ENCODE measurements at regions not wholly inside any gene's neighbourhood (a gene's known extent, or its start where the extent isn't known, plus 50 kb on each side); places are given as distances from the start of the nearest gene placed in this dataset.
"Not testable (repeated sequence)": the region's sequence is repeated elsewhere in the genome, so short reads cannot be mapped to it uniquely, and the experiment has no call there.

DNA sequence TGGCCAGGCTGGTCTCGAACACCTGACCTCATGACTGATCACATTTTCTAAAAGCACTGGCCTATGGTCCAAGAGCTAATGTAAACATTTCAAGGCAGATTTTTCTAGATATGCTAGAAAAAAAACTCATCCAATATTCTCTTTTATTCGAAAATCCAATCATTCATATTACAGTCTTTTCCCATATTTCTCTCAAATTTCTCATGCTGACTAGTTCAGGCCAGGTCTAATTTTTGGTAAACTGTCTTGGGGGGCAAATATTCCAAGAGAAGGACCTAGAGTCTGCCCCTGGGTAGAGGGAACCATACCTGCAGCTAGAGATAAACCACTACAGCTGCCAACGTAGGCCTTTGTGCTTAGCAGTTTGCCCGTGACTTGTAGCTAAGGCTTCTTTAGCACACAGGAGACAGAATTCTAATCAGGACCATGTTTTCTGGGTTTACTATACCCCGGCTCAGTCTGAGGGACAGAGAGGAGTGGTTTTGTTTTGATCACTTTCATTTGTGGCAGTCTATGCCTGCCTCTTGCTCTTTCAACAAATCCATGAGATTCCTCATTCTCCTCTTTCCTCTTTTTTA, 71.8 kb upstream of the CITED2 start:
- DNase-seq (ENCODE audit: low spot score), result no peak
- no peaks in the 10 kb centered on the region for H3K27me3 Mint-ChIP-seq (ENCODE audit: insufficient read depth)
- H3K4me1 Mint-ChIP-seq (ENCODE audit: low read depth), result peaks cover 26% of the 10 kb centered on the region
- H3K27ac Mint-ChIP-seq, result no peak overlapping the region
- intact Hi-C loops (cut with micrococcal nuclease), result loop anchor here (5.0 kb wide), 1 partner anchor 69 kb away; no protein-coding TSS in a partner anchor
- H3K4me3 Mint-ChIP-seq, result no peak overlapping the region
- peaks cover 6% of the 10 kb centered on the region for H3K36me3 Mint-ChIP-seq (ENCODE audit: low read depth)
- H3K9me3 Mint-ChIP-seq, result no peaks in the 10 kb centered on the region

- H3K27me3 Mint-ChIP-seq (ENCODE audit: insufficient read depth); H3K27ac Mint-ChIP-seq; DNase-seq (ENCODE audit: low spot score); intact Hi-C loops (cut with micrococcal nuclease); H3K4me3 Mint-ChIP-seq; H3K9me3 Mint-ChIP-seq; H3K36me3 Mint-ChIP-seq (ENCODE audit: low read depth): not testable (repeated sequence)
- H3K4me1 Mint-ChIP-seq (ENCODE audit: low read depth), result peaks cover 33% of the 10 kb centered on the region
Measured at GRCh38 chr6:139444273-139444787, 69.9 kb upstream of the CITED2 start.

GRCh38 chr6:139443231-139444112, 69.0 kb upstream of the CITED2 start:
- no peak overlapping the region for H3K4me3 Mint-ChIP-seq
- intact Hi-C loops (cut with micrococcal nuclease), result no loop called here
- DNase-seq (ENCODE audit: low spot score), result no peak
- H3K4me1 Mint-ChIP-seq (ENCODE audit: low read depth), result peaks cover 27% of the 10 kb centered on the region
- H3K36me3 Mint-ChIP-seq (ENCODE audit: low read depth), result peaks cover 9% of the 10 kb centered on the region
- no peaks in the 10 kb centered on the region for H3K9me3 Mint-ChIP-seq
- H3K27ac Mint-ChIP-seq, result no peak overlapping the region
- H3K27me3 Mint-ChIP-seq (ENCODE audit: insufficient read depth), result no peaks in the 10 kb centered on the region

DNA sequence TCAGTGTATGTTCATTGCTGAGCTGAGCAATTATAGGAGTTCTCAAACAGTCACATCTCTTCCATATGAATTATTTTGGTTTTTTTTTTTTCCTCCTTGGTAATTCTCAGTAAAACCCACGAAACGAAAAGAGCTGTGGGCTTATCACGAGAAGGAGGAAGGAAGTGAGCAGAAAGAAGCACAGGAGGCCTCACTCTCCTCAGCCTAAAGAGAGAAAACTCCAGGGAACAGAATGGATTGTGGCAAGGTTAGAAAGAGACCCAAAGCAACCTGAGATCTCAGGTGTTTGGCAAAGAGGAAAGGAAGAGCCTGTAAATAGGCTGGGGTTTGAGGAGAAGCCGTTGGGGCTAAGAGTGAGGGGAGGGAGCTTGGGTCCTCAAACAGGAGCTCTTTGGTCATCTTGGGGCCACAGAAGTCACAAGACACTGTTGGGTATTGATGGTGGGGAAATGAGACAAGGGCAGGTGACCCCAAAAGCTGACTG, 67.8 kb upstream of the CITED2 start:
- no peaks in the 10 kb centered on the region for H3K9me3 Mint-ChIP-seq
- intact Hi-C loops (cut with micrococcal nuclease), result no loop called here
- H3K36me3 Mint-ChIP-seq (ENCODE audit: low read depth), result peaks cover 9% of the 10 kb centered on the region
- no peaks in the 10 kb centered on the region for H3K27me3 Mint-ChIP-seq (ENCODE audit: insufficient read depth)
- no peak for DNase-seq (ENCODE audit: low spot score)
- H3K4me1 Mint-ChIP-seq (ENCODE audit: low read depth), result peaks cover 19% of the 10 kb centered on the region
- peak overlapping the region; percentile 86 for H3K27ac Mint-ChIP-seq
- H3K4me3 Mint-ChIP-seq, result peak overlapping the region; percentile 54

GRCh38 chr6:139439349-139439748, 64.9 kb upstream of the CITED2 start:
- H3K4me3 Mint-ChIP-seq, result no peak overlapping the region

GRCh38 chr6:139438775-139439174, 64.3 kb upstream of the CITED2 start:
- Mint-ChIP-seq H3K4me3 (no peak overlapping the region), H3K27ac (no peak overlapping the region), H3K36me3 (ENCODE audit: low read depth) (peaks cover 6% of the 10 kb centered on the region), H3K4me1 (ENCODE audit: low read depth) (peaks cover 19% of the 10 kb centered on the region), H3K9me3 (no peaks in the 10 kb centered on the region), H3K27me3 (ENCODE audit: insufficient read depth) (peaks cover 4% of the 10 kb centered on the region)
- intact Hi-C loops (cut with micrococcal nuclease), result no loop called here
- DNase-seq (ENCODE audit: low spot score), result no peak

More at GRCh38 chr6:139439349-139439748, 64.9 kb upstream of the CITED2 start:
- intact Hi-C loops (cut with micrococcal nuclease), result no loop called here
- Mint-ChIP-seq H3K9me3 (no peaks in the 10 kb centered on the region), H3K4me1 (ENCODE audit: low read depth) (peaks cover 19% of the 10 kb centered on the region), H3K27ac (no peak overlapping the region), H3K36me3 (ENCODE audit: low read depth) (peaks cover 6% of the 10 kb centered on the region), H3K27me3 (ENCODE audit: insufficient read depth) (peaks cover 4% of the 10 kb centered on the region)
- no peak for DNase-seq (ENCODE audit: low spot score)

GRCh38 chr6:139436957-139437348, 62.5 kb upstream of the CITED2 start:
- peaks cover 6% of the 10 kb centered on the region for H3K27me3 Mint-ChIP-seq (ENCODE audit: insufficient read depth)
- intact Hi-C loops (cut with micrococcal nuclease), result no loop called here
- H3K4me1 Mint-ChIP-seq (ENCODE audit: low read depth), result peaks cover 8% of the 10 kb centered on the region
- H3K36me3 Mint-ChIP-seq (ENCODE audit: low read depth), result peaks cover 2% of the 10 kb centered on the region
- no peaks in the 10 kb centered on the region for H3K9me3 Mint-ChIP-seq
- no peak for DNase-seq (ENCODE audit: low spot score)
- H3K4me3 Mint-ChIP-seq, result no peak overlapping the region
- no peak overlapping the region for H3K27ac Mint-ChIP-seq

DNA sequence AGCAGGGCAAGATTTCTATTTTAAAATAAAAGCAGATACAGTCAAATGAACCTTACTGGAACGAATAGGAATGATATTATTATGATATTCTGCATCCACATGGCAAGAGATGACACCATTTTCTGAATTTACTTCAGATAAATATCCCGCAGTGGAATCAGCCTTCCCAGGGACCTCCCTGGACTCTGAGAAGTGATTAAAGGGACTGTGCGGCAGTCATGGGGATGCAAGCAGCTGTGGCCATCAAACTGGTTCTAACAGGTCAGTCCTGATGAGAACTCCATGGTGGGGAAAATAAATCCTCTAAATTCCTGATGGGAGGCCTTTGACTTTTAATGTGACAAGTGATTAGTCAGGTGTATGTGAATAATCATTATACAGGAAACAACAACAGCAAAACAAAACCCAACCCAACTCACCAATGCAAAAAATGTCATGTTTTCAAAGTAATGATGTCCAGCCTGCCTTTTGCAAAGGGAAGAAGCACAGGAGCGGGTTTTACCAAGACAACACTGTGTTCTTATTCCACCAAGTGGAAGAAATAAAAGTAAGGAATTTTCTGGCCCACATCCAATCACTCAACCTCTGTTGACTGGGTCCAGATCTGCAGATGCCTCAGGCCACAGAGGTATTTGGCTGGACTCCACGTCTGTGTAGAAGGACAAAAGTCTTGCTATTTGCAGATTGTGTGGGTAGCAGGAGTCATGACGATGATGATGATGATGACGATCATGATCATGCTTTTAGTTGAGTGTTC, 61.9 kb upstream of the CITED2 start:
- no peak for DNase-seq (ENCODE audit: low spot score)
- intact Hi-C loops (cut with micrococcal nuclease), result no loop called here
- Mint-ChIP-seq H3K36me3 (ENCODE audit: low read depth) (peaks cover 2% of the 10 kb centered on the region), H3K9me3 (peaks cover 5% of the 10 kb centered on the region), H3K4me3 (no peak overlapping the region), H3K27me3 (ENCODE audit: insufficient read depth) (peaks cover 6% of the 10 kb centered on the region), H3K4me1 (ENCODE audit: low read depth) (peaks cover 7% of the 10 kb centered on the region), H3K27ac (no peak overlapping the region)

- intact Hi-C loops (cut with micrococcal nuclease), result no loop called here
- Mint-ChIP-seq H3K36me3 (ENCODE audit: low read depth) (peaks cover 2% of the 10 kb centered on the region), H3K9me3 (peaks cover 6% of the 10 kb centered on the region), H3K27me3 (ENCODE audit: insufficient read depth) (peaks cover 8% of the 10 kb centered on the region), H3K4me1 (ENCODE audit: low read depth) (no peaks in the 10 kb centered on the region), H3K4me3 (no peak overlapping the region), H3K27ac (no peak overlapping the region)
- no peak for DNase-seq (ENCODE audit: low spot score)
Measured at GRCh38 chr6:139433631-139434419, 59.4 kb upstream of the CITED2 start.

GRCh38 chr6:139431602-139431956, 57.1 kb upstream of the CITED2 start:
- Mint-ChIP-seq H3K36me3 (ENCODE audit: low read depth) (no peaks in the 10 kb centered on the region), H3K4me3 (no peak overlapping the region), H3K27me3 (ENCODE audit: insufficient read depth) (peaks cover 13% of the 10 kb centered on the region), H3K9me3 (peaks cover 6% of the 10 kb centered on the region), H3K27ac (no peak overlapping the region), H3K4me1 (ENCODE audit: low read depth) (no peaks in the 10 kb centered on the region)
- intact Hi-C loops (cut with micrococcal nuclease), result no loop called here
- no peak for DNase-seq (ENCODE audit: low spot score)

DNA sequence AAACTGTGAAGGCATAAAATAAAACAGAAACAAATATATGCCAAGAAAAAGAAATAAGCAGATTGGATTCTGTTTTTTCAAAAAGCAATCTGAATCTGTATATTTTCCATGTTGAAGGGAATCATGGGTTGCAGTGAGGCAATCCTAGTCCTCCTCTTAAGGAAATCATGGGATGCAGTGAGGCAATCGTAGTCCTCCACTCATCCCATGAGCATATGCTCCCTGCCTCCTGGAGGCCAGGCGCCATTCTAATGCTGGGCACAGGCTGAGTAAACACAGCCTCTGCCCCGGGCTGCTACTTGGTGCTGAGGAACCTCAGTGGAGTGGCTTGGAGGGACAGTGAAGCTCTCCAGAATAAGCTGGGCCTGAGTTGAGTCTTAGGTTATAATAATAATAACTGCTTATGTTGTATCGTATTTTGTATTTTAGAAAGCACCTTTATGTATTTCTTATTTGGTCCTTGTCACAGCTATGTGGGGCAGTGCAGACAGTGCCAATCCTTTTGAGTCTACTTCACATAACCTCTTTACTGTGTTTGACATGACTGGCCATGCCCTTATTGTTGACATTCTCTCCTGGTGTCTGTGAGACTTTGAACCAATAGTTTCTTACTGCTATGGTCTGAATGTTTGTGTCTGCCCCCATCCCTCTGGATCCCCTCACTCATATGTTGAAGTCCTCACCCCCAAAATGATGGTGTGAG, 56.6 kb upstream of the CITED2 start:
- Mint-ChIP-seq H3K4me3 (no peak overlapping the region), H3K36me3 (ENCODE audit: low read depth) (no peaks in the 10 kb centered on the region), H3K27ac (no peak overlapping the region), H3K27me3 (ENCODE audit: insufficient read depth) (peaks cover 14% of the 10 kb centered on the region), H3K9me3 (peaks cover 6% of the 10 kb centered on the region), H3K4me1 (ENCODE audit: low read depth) (no peaks in the 10 kb centered on the region)
- DNase-seq (ENCODE audit: low spot score), result no peak
- intact Hi-C loops (cut with micrococcal nuclease), result no loop called here

All from activated T-helper 1 cell treated with anti-CD3 and anti-CD28 coated beads, Interleukin-12 subunit alpha, Interleukin-12 subunit beta, Interleukin-2, Interleukin-4 antibody, amounts not matched to agents 30 ng/mL and 10 ng/mL and 1 ng/mL, durations not matched to agents 14 hours and 24 hours and 36 hours (primary cell).